ENCODE measurements at regions not wholly inside any gene's neighbourhood (a gene's known extent, or its start where the extent isn't known, plus 50 kb on each side); places are given as distances from the start of the nearest gene placed in this dataset.

DNA sequence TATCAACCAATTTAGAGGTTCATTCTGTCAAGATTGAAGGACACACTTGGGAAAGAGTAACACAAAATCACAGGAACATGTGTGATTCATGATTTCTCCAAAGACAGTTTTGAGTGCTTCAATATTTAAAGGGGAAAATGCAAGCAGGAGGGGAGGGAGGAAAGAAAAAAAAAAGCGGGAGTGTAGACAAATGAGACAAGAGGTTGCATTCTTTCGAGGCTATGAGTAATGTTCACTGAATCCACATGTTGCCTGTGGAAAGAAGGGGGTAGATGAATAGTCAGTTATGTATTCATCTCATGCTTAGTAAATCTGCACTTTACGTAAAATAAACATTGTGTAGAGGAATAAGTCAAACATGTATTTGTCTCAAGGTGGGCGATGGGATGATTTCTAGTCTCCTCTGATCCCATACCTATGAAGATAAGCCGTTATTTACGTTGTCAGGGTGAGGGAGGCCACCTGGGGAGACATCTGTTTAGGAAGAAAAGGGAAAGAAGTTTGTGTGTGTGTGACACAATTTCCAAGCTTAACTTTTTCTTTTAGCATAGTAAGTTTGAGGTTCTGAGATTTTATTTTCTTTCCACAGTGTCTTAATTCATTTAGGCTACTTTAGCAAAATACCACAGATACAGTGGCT is 211.0 kb upstream of the ZC3H15 start:
- TF ChIP-seq, protein P1, sequence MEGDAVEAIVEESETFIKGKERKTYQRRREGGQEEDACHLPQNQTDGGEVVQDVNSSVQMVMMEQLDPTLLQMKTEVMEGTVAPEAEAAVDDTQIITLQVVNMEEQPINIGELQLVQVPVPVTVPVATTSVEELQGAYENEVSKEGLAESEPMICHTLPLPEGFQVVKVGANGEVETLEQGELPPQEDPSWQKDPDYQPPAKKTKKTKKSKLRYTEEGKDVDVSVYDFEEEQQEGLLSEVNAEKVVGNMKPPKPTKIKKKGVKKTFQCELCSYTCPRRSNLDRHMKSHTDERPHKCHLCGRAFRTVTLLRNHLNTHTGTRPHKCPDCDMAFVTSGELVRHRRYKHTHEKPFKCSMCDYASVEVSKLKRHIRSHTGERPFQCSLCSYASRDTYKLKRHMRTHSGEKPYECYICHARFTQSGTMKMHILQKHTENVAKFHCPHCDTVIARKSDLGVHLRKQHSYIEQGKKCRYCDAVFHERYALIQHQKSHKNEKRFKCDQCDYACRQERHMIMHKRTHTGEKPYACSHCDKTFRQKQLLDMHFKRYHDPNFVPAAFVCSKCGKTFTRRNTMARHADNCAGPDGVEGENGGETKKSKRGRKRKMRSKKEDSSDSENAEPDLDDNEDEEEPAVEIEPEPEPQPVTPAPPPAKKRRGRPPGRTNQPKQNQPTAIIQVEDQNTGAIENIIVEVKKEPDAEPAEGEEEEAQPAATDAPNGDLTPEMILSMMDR (IDR thresholded peaks at IDR 0.05; ENCODE audit: borderline replicate concordance, extremely low read depth, low read length, poor library complexity, severe bottlenecking) = no peak
- TF ChIP-seq EZH2 (IDR thresholded peaks at IDR 0.05; ENCODE audit: borderline replicate concordance, low read depth, low read length, severe bottlenecking) = no peak

Data from DND-41 (cell line).